Lower leg skin (tissue), 3 donors: ENCODE measurements at regions not wholly inside any gene's neighbourhood (a gene's known extent, or its start where the extent isn't known, plus 50 kb on each side); places are given as distances from the start of the nearest gene placed in this dataset.

ENCODE experiments used
- POLR2A ChIP-seq, 2 donors: fragments of 450-650 bp; IDR thresholded peaks; one replicate each; pipeline ENCODE4 v1.6.1; 2016 to 2017; ENCODE audit warnings: antibody characterized with exemption in 2 of 2, mild to moderate bottlenecking in 1 of 2, moderate library complexity in 1 of 2
- TF ChIP-seq, protein P1 (sequence below), 3 donors: fragments of 450-650 bp; IDR thresholded peaks; one replicate each; pipeline ENCODE4 v1.5.1; 2016; ENCODE audit warnings: antibody characterized with exemption in 3 of 3, mild to moderate bottlenecking in 3 of 3, moderate library complexity in 2 of 3

GRCh38 chr5:15106530-15107283, 235.1 kb upstream of the ANKH start:
- TF ChIP-seq, protein P1, sequence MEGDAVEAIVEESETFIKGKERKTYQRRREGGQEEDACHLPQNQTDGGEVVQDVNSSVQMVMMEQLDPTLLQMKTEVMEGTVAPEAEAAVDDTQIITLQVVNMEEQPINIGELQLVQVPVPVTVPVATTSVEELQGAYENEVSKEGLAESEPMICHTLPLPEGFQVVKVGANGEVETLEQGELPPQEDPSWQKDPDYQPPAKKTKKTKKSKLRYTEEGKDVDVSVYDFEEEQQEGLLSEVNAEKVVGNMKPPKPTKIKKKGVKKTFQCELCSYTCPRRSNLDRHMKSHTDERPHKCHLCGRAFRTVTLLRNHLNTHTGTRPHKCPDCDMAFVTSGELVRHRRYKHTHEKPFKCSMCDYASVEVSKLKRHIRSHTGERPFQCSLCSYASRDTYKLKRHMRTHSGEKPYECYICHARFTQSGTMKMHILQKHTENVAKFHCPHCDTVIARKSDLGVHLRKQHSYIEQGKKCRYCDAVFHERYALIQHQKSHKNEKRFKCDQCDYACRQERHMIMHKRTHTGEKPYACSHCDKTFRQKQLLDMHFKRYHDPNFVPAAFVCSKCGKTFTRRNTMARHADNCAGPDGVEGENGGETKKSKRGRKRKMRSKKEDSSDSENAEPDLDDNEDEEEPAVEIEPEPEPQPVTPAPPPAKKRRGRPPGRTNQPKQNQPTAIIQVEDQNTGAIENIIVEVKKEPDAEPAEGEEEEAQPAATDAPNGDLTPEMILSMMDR (IDR thresholded peaks at IDR 0.05): no peak
- no peak for TF ChIP-seq POLR2A (IDR thresholded peaks at IDR 0.05)
